CD4-positive, alpha-beta T cell treated with Interleukin-12 subunit alpha and Interleukin-12 subunit beta, for 1 hour (primary cell): ENCODE measurements at regions not wholly inside any gene's neighbourhood (a gene's known extent, or its start where the extent isn't known, plus 50 kb on each side); places are given as distances from the start of the nearest gene placed in this dataset.

Experiments used
- DNase-seq: peaks from one replicate; pipeline ENCODE4 v3.0.0-alpha.2; 2020

DNA sequence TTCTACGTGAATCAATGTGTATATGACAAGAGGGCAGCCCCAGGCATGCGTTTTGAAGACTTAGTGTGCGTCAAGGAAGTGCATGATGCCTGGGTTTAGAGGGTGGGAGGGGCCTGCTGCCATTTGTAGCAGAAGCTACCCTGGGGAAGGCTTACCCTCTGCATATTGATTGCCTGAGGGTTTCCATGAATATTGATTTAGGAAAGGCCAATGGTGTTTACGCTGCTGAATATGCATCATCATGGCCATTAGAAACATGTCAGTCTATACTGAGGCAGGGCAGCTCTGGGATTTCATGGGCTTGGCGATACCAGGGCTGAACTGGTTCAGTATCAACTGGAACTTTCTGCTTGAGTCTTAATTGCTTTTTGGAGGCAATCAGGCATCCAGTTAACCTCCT is 259.3 kb downstream of the DCDC2C start:
- DNase-seq = no peak

DNA sequence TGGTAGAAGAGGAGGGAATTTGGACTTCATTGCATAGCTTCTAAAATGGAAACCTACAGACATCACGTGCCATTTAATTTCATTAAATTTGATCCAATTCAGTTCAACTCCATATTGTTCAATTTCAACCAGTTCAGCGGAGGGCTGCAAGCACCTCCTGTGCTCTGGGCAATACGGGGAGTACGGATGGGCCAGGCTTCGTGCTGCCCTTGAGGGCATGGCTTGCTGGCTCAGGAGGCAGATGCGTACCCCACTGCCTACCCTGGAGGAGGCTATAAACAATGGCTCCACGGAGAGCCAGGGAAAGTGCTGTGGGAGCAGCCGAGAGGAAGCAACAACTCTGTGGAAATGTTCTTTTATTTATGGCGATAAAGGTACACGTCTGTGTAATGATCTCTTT is 261.8 kb downstream of the DCDC2C start:
- no peak for DNase-seq

DNA sequence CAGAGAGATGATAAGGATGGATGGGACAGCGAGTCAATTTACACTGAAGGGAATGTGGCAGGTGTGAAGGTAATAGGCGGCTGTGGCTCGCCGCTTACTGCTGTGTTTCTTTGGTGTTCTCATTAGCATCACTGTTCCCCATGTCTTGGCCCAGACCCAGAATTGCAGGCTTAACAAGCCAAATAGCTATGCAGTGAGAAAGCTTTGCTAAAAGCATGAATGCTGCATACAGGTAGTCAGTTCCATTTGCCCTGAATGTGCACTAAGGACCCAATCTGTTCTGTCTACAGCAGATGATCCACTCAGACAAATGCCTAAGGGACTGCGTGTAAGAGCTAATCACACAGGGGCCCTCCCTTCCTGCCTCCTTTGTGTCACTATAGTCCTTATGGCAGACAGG is 262.6 kb downstream of the DCDC2C start:
- no peak for DNase-seq

DNA sequence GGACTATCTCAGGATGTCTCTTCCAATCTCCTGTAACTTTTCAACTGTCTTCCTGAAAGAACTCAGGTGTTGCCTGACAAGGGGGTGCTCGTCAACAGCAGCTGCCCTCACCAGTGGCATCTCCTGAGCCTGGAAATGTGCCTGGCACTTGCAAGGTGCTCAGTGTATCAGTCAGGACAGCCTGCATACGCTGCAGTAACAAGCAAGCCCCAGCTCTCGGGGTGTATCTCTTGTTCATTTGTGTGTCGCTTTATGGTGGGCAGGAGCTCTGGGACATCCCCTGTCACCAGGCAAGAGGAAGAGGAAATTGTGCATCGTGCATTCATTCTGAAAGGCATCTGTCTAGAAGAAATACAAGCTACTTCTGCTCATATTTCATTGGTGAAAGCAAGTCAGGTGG is 263.1 kb downstream of the DCDC2C start:
- no peak for DNase-seq

DNA sequence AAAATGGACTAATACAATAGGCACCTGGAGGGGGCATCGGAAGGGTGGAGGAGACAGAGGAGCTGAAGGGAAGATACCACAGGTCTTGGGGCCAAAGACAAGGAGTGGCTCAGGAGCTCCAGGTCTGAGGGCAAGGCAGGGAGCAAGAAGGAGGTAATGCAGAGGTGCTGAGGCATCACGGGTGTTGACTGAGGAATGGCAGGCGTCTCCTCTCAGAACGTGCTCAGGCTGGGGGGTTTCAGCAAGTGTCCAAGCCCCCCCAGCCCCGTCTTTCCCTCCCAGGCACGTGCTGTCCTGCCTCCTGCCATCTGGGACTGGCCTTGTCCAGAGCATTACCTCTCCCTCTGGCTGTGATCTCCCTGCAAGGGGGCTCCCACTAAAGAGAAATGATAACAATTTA is 265.4 kb downstream of the DCDC2C start:
- no peak for DNase-seq

DNA sequence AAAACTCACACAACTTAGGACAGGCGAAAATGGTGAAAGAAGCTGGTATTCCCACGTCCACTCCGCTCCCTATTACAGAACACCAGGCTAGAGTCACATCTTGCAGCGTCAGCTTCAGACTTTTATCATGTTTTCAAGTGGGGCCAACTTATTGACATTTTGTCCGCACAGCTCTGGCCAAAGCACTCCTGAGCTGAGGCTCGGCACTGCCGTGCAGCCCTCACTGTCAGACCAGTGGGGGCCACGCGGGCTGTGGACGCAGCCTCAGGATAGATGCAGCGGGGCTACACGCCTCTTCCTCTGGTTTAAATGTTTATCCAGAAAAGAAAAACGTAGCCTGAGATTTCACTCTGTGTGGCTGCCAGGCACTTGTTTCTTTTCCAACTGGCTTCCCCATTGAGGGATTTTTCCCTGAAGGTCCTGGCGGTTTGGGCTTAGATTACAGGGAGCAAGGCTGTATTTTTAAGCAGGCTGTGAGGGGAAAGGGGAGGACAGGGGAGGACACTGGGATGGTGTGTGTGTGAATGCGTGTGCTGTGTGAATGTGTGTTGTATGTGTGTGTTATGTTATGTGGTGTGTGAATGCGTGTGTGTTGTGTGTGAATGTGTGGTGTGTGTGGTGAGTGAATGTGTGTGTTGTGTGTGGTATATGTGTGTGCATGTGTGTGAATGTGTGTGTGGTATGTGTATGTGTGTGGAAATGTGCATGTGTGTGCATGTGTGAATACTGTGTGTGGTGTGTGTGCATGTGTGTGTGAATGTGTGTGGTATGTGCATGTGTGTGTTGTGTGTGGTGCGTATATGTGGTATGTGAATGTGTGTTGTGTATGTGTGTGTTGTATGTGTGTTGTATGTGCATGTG is 267.6 kb downstream of the DCDC2C start:
- DNase-seq = no peak

DNA sequence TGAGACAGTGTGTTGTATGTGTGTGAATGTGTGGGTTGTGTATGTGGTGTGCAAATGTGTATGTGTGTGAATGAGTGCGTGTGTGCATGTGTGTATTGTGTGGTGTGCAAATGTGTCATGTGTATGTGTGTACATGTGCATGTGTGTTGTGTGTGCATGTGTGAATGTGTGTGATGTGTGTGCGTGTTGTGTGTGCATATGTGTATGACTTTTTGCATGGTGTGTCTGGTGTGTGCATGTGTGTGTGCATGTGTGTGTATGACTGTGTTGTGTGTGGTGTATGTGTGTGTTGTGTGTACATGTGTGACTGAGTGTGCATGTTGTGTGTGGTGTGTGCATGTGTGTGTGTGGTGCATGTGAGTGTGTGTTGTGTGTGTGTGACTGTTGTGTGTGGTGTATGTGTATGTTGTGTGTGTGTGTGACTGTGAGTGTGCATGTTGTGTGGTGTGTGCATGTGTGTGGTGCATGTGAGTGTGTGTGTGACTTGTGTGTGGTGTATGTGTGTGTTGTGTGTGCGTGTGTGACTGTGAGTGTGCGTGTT is 268.3 kb downstream of the DCDC2C start:
- no peak for DNase-seq

DNA sequence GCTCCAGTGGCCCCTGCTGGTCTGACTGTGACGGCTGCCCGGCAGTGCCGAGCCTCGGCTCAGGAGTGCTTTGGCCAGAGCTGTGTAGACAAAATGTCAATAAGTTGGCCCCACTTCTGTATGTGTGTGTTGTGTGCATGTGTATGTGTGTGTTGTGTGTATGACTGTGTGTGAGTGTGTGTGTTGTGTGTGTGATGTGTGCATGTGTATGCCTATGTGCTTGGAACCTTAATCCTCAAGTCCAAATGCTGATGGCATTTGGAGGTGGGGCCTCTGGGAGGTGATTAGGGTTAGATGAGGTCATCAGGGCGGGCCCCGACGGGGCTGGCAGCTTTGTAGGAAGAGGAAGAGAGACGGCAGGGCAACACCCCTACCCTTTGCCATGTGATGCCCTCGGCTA is 269.0 kb downstream of the DCDC2C start:
- DNase-seq = no peak

DNA sequence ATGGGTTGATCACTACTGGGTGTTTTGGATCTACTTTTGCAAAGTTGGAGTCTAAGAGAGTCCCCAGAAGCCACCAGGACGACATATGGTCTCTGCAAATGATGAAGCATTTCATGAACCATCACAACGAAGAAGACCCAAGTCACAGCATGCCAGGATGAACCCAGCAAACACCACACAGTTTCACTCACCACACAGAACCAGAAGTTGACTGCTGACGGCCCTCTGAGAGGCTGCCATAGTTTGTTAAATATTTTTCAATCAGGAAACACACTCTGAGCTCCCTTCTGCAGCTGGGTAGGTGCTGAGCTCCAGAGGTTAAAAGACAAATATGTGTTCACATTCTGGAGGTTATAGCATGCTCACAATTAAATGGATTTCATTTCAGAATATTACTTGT is 271.4 kb downstream of the DCDC2C start:
- no peak for DNase-seq

DNA sequence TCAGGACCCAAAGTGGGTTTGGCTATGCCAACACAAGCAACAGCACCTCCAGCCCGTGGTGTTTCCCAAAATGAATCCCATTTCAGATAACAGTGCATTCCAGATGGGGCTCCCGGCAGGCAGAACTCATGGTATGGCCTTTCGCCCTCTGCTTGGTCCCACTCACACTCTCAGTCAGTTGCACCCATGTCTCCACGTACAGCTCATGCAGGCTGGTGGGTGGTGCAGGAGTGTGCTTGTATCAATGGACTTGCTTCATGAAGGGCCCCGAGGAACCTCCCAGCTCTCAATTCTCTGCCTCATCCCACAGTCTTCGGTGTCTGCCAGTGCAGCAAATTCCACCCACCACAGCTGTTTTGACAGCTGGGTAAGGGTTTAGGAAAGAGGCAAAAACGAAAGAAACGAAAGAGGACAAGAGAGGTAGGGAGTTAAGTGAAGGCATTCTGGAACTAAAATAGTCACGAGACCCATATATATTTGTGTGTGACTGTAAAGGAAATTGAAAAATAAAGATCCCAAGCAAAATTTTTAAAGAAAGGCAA is 278.1 kb downstream of the DCDC2C start:
- no peak for DNase-seq

DNA sequence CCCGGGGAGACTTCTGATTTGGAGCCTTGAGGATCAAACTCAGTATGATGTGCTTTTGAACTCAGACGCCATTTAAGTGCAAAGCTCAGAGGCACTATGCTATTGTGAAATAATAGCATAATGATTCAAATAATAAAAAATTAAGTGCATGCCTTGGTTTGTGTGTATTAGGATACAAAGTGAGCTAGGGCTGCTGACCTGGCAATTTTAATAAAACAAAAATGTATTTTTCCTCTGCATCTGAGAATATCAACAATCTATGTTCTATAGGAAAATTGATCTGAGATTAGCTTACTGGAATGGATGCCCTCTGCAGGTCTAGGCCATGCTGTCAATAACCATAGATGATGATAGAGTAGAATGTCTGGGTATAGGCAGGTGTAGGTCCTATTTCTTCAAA is 278.8 kb downstream of the DCDC2C start:
- no peak for DNase-seq

DNA sequence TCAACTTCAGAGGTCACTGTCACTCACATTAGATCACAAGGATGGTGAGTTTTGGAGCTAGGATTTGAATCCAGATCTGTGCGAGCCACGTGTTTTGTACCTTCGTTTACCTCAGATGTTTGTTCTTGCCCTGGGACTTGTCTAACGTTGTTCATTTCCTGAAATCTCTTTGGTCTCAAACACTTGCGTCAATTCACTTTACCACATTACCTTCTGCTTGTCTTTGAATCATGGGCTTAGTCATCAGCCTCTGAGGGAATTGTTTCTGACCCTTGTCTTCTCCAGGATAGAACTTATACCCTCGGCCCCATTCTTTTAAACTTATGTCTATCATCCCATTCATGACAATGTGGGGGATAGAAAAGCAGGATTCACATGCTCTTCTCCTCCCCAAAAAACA is 282.7 kb downstream of the DCDC2C start:
- DNase-seq = no peak

DNA sequence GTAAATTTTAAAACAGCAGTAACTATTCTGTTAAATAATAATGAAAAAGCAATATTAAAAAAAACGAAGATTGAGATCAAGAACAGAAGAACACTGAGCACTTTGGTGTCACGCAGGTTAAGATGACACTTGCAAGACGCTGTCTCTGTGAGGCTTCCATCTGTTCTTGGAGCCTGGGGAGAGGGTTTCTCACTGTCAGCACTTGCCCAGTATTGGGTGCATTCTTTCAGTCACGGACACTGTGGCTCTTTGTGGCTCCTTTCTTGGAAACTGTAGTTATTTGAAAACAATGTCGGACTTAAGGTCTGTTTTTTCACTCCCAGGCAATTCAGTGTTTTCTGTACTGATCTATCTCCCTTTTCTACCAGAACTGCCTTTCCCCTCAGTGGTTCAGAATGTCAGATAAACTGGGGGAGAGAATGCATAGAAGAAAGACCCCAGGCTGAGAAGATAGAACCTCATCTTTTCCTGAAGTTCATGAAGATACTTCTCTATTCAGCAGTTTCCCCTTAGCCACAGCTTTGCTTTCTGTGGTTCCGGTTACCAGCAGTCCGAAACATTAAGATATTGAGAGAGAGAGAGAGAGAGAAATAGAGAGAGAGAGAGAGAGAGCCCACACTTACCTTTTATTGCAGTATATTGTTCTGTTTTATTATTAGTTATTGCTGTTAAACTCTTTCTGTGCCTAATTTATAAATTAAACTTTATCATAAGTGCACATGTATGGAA is 283.3 kb downstream of the DCDC2C start:
- DNase-seq = no peak

DNA sequence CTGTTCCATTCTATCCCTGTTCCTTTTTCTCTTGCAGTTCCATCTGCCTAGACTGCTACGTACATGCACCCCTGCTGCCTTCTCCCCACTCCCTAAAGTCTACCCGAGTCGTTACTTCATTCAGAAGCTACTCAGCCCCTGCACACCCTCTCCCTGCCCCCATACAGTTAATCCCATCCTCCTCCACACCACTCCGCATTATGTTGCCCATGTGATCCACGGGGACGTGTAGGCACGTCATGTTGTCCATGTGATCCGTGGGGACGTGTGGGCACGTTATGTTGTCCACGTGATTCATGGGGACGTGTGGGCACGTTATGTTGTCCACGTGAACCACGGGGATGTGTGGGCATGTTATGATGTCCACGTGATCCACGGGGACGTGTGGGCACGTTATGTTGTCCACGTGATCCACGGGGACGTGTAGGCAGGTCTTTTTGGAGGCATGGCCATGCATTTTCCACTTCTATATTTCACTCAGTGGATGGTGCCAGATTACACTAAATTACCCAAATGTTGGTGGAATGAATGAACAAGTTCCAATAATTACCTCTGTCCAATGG is 299.5 kb downstream of the DCDC2C start:
- no peak for DNase-seq

DNA sequence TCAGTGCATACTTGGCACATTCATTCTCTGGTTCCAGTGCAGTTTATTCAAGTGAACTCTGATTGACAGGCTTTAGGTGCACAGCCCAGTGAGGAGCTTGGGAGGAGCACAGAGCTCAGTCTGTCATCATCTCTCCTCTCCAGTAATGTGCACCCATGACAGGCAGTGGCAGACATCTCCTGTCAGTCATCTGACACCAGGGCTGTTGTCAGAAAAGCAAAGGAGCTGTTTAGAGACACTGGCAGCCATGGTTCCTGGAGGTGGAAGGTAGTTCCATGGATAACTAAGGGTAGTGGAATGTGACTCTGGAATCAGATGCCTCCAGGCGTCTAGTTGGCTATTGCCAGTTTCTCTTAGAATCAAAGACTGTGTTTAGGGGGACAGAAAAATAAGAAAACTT is 308.8 kb downstream of the DCDC2C start:
- DNase-seq = no peak

DNA sequence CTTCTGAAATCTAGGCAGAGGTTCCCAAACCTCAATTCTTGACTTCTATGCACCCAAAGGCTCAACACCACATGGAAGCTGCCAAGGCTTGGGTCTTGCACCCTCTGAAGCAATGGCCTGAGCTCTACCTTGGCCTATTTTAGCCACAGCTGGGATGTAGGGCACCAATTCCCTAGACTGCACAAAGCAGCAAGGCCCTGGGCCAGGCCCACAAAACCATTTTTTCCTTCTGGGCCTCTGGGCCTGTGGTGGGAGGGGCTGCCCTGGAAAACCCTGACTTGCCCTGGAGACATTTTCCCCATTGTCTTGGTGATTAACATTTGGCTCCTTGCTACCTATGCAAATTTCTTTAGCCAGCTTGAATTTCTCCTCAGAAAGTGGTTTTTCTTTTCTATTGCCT is 315.2 kb downstream of the DCDC2C start:
- no peak for DNase-seq

DNA sequence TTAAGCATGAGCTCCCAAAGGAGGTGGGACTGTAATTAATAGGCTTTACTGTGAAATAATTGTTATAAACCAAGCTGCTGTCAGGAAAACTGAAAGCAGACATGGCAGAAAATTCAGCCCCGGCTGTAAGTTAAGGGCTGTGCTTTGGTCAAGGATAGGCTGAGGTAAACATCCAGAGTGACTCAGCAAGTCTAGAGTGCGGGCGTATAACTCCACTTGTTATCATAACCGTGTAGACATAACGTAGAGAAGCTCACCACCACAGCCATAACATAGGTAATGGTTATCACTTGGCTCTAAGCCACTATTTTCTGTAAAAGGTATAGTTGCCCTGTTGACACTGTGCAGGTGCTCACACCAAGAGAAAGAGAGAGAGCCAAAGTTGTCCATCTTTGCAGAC is 316.8 kb downstream of the DCDC2C start:
- DNase-seq = no peak

DNA sequence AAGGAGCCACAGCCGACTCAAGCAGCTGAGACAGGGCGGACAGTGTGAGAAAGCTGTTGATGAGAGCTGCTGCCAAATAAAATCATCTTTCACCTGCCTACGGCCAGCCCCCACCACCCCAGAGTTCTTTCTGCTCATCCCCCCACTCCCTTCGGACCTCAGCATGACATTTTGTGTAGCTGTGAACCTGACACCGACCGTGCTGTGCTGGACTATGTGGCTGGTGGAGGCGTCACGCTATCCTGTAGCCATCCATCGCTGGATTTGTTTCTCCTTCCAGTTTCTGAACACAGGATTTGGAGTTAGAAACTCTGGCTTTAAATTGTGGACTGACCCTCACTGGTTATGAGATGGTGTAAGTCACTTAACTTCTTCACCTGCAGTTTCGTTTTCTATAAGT is 317.3 kb downstream of the DCDC2C start:
- DNase-seq = no peak

DNA sequence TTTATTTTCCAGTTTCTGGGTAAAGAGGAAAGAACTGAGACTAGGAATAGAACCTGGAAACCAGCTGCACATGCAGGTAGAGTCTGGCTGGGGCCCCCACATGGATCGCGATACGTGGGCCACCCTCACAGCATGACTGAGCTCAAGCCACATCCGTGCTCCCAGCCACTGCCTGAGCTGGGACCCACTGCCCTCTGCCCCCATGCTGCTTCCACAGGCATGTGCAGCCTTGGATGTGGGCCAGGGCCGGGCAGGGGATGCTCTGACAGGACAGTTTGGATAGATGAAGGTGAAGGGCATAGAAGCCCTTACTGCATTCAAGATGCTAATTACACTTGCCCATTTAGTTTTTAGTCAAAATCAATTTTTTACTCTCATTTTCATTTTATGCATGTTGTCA is 321.2 kb downstream of the DCDC2C start:
- DNase-seq = no peak

DNA sequence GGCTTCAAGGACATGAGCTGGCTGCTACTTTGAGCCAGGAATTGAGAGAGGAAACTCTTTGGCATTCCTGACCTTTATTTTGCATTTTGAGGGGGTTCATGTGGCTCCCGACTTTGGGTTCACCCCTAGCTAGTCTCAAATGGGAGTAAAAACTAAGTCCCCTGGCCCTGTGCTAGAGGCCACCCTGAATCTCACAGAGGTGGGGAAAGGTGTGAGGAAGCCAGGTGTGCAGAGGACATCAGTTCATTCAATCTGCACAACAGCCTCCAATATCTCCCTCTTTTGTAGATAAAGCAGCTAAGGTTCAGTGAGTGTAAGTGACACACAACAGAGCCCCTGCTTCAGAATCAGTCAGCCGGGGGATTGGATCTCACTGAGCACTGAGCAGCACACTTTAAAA is 325.7 kb downstream of the DCDC2C start:
- no peak for DNase-seq

DNA sequence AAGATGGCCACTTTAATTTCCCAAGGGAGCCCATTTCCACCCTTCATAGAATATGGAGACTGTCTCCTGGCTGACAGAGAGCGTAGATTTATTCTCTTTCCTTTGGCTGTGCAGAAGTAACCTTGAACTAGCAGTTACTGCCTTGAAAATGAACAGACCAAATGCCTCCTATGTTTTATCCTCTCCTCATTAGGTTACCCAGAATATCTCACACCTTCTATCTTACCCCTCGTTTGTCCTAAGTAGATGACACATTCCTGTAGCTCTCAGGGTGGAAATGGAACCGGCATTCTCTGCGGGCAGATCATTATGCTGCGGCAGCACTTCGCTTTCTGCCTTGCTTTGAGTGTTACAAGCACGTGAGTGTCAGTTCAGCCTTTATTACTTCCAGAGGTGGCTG is 336.5 kb downstream of the DCDC2C start:
- no peak for DNase-seq

DNA sequence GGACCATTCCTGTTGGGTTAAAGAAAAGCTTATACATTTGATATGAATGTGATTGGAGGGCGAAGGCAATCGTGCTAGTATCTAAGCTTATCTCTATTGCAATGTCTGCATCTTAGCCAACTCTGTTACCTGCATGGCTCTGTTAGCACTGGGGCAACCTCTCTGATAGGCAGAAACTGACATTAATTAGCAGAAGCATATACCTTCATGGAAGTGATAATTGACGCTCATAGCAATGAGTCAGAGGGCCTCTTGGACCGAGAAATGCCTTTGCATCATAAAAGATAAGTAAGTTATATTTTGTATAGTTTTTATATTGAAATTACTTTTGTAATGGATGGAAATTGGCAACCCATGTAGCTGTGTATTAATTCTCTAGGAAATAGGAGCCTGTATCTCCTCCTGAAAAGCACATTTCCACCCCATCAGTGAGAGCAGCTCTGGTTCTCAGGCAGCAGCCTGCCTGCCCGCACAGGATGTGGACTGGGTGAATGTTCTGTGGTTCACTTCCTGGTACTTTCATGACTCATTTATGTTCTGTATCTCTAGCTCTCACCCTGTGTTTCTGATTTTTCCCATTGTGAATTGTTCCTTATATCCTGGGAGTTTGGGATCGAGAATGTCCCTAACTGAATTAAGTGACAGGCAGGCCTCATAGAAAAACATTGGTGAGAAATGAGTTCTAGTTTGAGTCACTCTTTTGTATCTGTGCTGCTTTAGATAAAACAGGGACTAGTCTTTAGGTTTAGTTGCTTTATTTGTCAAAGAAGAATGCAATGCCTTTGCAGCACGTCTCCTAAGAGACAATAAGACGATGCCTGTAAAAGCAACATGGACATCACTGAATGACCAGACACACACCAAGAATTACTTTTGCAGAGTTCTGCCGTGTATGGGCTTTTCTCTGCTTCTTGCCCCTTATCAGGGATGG is 344.9 kb downstream of the DCDC2C start:
- DNase-seq = peak; percentile 2

DNA sequence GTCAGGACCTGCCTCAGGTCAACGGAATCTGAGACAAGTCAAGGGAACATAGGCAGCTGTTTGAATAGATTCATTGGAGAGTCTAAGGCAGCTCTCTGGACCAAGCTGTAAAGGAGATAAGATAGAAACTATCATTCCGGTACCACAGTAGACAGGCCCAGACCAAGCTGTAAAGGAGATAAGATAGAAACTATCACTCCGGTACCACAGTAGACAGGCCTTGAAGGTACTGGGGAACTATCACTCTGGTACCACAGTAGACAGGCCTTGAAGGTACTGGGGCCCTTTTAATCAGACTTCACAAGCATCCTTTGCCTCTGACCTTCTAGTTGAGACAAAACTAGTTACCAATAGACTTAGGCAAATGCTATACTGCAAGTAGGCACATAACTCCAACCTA is 346.1 kb downstream of the DCDC2C start:
- DNase-seq = no peak
